ENCODE measurements at regions not wholly inside any gene's neighbourhood (a gene's known extent, or its start where the extent isn't known, plus 50 kb on each side); places are given as distances from the start of the nearest gene placed in this dataset.
"Not testable (repeated sequence)": the region's sequence is repeated elsewhere in the genome, so short reads cannot be mapped to it uniquely, and the experiment has no call there.

DNA sequence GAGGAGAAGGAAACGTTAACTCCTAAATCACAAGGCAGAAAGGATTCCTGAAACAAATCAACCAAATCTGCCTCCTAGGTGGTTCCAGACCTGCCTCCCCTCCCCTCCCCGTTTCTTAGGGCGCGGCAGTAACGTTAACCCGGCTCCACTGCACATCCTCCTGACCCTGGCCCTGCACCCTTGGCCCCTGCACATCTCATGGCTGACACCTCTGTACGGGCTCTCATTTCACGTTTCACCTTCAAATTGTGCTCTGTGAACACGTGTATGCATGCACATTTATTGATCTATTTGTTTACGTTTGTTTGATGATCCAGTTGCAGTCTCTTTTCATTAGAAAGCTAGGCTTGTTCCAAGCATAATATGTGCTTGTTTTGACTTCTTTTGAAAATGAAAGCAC, 358.1 kb downstream of the ADGRD1 start:
- Histone ChIP-seq H3K4me3 (ENCODE audit: low read depth, low read length) (no peak overlapping the region), H3K27ac (no peak overlapping the region), H3K36me3 (replicated peaks) (no peaks in the 10 kb centered on the region), H3K27me3 (replicated peaks) (no peaks in the 10 kb centered on the region)
- in situ Hi-C loops (cut with HindIII; ENCODE audit: low pct_ligation_motif_present, low sequenced_read_pairs) = no loop called here
- TF ChIP-seq, protein P1, sequence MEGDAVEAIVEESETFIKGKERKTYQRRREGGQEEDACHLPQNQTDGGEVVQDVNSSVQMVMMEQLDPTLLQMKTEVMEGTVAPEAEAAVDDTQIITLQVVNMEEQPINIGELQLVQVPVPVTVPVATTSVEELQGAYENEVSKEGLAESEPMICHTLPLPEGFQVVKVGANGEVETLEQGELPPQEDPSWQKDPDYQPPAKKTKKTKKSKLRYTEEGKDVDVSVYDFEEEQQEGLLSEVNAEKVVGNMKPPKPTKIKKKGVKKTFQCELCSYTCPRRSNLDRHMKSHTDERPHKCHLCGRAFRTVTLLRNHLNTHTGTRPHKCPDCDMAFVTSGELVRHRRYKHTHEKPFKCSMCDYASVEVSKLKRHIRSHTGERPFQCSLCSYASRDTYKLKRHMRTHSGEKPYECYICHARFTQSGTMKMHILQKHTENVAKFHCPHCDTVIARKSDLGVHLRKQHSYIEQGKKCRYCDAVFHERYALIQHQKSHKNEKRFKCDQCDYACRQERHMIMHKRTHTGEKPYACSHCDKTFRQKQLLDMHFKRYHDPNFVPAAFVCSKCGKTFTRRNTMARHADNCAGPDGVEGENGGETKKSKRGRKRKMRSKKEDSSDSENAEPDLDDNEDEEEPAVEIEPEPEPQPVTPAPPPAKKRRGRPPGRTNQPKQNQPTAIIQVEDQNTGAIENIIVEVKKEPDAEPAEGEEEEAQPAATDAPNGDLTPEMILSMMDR (IDR thresholded peaks at IDR 0.05; ENCODE audit: low read depth, low read length, missing control alignments) = no peak
- DNase-seq = no peak

DNA sequence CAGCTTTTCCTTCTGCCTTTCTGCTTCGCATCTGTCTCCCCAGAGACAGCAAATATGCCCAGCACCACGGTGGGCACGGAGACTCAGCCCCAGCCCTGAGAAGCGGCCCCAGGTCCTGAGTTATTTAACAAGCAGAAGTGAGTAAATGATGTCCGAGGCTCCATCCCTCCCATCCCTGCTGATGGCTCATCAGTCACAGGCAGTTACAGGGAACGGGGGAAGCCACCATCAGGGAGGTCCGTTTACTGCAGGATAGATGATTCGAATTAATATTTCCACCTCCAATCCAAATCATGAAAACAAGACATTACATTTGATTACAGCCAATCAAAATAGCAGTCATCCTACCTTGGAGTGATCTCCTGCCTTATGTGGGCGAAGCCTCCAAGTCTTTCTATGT, 358.7 kb downstream of the ADGRD1 start:
- DNase-seq; in situ Hi-C loops (cut with HindIII; ENCODE audit: low pct_ligation_motif_present, low sequenced_read_pairs); H3K27me3 ChIP-seq (replicated peaks); H3K4me3 ChIP-seq (ENCODE audit: low read depth, low read length); H3K27ac ChIP-seq; H3K36me3 ChIP-seq (replicated peaks): not testable (repeated sequence)

DNA sequence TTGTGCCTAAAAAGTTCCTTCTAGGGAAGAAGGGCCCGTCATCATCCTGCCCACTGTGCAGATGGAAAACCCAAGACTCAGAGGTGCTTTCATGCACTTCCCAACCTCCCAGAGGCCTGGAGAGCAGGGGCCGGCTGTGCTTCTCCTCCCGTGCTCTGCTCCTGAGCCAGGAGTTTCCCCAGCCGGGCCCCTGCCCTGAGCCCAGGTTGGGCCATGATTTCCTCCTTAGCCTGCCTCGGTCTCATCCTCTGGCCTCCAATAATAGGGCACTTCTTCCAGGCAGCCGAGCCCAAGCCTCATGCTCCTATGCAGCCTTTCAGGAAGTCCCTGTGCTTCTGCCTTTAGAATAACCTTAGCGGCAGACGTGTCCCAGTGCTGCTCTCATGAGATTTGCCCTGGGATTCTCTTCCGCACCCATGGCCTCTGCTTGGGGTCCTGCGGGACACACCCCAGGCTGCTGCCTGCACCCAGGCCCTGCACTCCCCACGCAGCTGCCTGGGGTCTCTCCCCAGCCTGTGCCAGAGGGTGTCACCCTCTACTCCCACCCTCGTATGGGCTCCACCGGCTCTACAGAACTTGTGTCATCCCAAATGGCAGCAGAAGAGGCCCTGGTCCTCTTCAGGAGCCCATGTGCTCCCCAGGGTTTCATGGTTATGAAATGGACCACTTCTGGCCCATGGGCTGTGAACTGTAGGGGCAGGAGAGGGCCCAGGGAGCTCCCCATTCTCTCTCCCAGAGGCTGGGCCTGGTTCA, 359.3 kb downstream of the ADGRD1 start:
- Histone ChIP-seq H3K36me3 (replicated peaks) (no peaks in the 10 kb centered on the region), H3K27me3 (replicated peaks) (no peaks in the 10 kb centered on the region), H3K27ac (no peak overlapping the region), H3K4me3 (ENCODE audit: low read depth, low read length) (no peak overlapping the region)
- TF ChIP-seq, protein P1 (IDR thresholded peaks at IDR 0.05; ENCODE audit: low read depth, low read length, missing control alignments) = no peak
- DNase-seq = no peak
- in situ Hi-C loops (cut with HindIII; ENCODE audit: low pct_ligation_motif_present, low sequenced_read_pairs) = no loop called here

DNA sequence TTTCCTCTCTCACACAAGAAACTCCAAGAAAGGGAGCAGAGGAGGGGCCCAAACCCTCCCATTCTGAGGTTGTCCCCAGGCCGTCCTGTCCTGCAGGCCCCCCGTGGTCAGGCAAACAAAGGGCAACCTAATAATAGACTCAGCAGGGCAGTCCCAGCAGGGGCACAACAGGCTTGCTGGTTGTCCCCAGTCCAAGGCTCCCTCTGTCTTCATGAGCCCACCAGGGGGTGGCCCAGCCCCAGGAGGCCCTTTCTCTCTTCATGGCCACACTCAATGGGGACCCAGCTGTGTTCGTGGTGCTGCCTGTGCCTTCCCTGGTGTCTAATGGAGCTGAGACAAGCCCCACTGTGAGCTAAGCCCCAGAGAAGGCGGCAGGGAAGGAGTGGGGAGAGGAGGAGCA, 359.9 kb downstream of the ADGRD1 start:
- in situ Hi-C loops (cut with HindIII; ENCODE audit: low pct_ligation_motif_present, low sequenced_read_pairs) = no loop called here
- Histone ChIP-seq H3K27me3 (replicated peaks) (no peaks in the 10 kb centered on the region), H3K36me3 (replicated peaks) (no peaks in the 10 kb centered on the region), H3K27ac (no peak overlapping the region), H3K4me3 (ENCODE audit: low read depth, low read length) (no peak overlapping the region)
- DNase-seq = no peak
- TF ChIP-seq, protein P1 (IDR thresholded peaks at IDR 0.05; ENCODE audit: low read depth, low read length, missing control alignments) = no peak

DNA sequence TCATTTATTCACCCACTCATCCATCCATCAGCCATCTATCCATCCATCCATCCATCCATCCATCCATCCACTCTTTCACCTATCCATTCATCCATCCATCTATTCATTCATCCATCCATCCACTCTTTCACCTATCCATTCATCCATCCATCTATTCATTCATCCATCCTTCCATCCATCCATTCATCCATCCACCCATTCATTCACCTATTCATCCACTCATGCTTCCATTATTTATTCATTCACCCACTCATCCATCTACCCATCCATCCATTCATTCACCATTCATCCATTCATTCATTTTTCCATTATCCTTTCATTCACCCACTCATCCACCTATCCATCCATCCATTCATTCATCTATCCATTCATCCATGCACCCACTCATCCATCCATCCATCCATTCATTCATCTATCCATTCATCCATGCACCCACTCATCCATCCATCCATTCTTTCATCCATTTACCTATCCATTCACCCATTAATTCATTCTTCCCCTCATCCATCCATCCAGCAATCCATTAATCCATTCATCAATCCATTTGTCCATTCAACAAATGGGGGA, 360.9 kb downstream of the ADGRD1 start:
- in situ Hi-C loops (cut with HindIII; ENCODE audit: low pct_ligation_motif_present, low sequenced_read_pairs) = no loop called here
- H3K27me3 ChIP-seq (replicated peaks) = no peaks in the 10 kb centered on the region
- no peak overlapping the region for H3K27ac ChIP-seq
- no peaks in the 10 kb centered on the region for H3K36me3 ChIP-seq (replicated peaks)
- TF ChIP-seq, protein P1 (IDR thresholded peaks at IDR 0.05; ENCODE audit: low read depth, low read length, missing control alignments) = no peak
- no peak overlapping the region for H3K4me3 ChIP-seq (ENCODE audit: low read depth, low read length)
- no peak for DNase-seq

DNA sequence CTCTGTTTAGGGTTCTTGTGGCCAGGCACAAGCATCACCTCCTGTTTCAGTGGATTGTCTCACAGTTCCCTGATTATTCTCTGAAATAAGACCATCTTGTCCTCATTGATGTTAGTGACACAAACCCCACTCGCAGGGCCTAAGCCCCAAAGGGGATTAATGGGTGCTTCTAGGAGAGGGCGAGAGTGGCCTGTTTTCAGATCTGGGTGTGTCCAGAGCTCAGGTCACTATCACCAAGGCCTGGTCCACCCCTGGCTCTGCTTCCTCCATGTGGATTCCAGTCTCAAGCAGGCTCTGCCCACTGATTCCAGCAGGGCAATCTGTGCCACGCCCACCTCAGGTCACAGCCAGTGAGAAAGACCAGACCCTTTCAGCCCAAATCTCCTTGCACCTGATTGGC, 361.9 kb downstream of the ADGRD1 start:
- in situ Hi-C loops (cut with HindIII; ENCODE audit: low pct_ligation_motif_present, low sequenced_read_pairs) = no loop called here
- H3K27me3 ChIP-seq (replicated peaks) = no peaks in the 10 kb centered on the region
- H3K4me3 ChIP-seq (ENCODE audit: low read depth, low read length) = no peak overlapping the region
- TF ChIP-seq, protein P1 (IDR thresholded peaks at IDR 0.05; ENCODE audit: low read depth, low read length, missing control alignments) = no peak
- no peak for DNase-seq
- no peak overlapping the region for H3K27ac ChIP-seq
- H3K36me3 ChIP-seq (replicated peaks) = no peaks in the 10 kb centered on the region

All from brain microvascular endothelial cell (primary cell).